ENCODE measurements at regions not wholly inside any gene's neighbourhood (a gene's known extent, or its start where the extent isn't known, plus 50 kb on each side); places are given as distances from the start of the nearest gene placed in this dataset.
"Not testable (repeated sequence)": the region's sequence is repeated elsewhere in the genome, so short reads cannot be mapped to it uniquely, and the experiment has no call there.

- not testable (repeated sequence) for H3K4me3 ChIP-seq (ENCODE audit: low read length in 2 of 2); DNase-seq (ENCODE audit: low read depth in 6 of 9, low spot score in 9 of 9); H3K27ac ChIP-seq (ENCODE audit: low read depth in 1 of 2, low read length in 1 of 2); H3K9me3 ChIP-seq (ENCODE audit: control insufficient read depth in 2 of 2, insufficient read depth in 1 of 2, low read length in 1 of 2); H3K4me1 ChIP-seq (ENCODE audit: control insufficient read depth in 2 of 2, insufficient read depth in 2 of 2, low read length in 2 of 2); H3K27me3 ChIP-seq (ENCODE audit: control insufficient read depth in 2 of 2, insufficient read depth in 1 of 2, low read length in 1 of 2); H3K36me3 ChIP-seq (ENCODE audit: control insufficient read depth in 2 of 2, insufficient read depth in 2 of 2, low read length in 1 of 2)
- WGBS: 97% methylated on average over 22 of the region's 22 CpGs
Observed at GRCh38 chr22:19662049-19662684, 52.1 kb upstream of the SEPTIN5 start.

- no peaks in the 10 kb centered on the region for H3K9me3 ChIP-seq (ENCODE audit: control insufficient read depth in 2 of 2, insufficient read depth in 1 of 2, low read length in 1 of 2)
- no peak for DNase-seq (ENCODE audit: low read depth in 6 of 9, low spot score in 9 of 9)
- H3K4me1 ChIP-seq (ENCODE audit: control insufficient read depth in 2 of 2, insufficient read depth in 2 of 2, low read length in 2 of 2): no peaks in the 10 kb centered on the region
- peaks cover 0 to 3% of the 10 kb centered on the region in 2 donors for H3K27me3 ChIP-seq (ENCODE audit: control insufficient read depth in 2 of 2, insufficient read depth in 1 of 2, low read length in 1 of 2)
- no peak overlapping the region for H3K27ac ChIP-seq (ENCODE audit: low read depth in 1 of 2, low read length in 1 of 2)
- no peaks in the 10 kb centered on the region for H3K36me3 ChIP-seq (ENCODE audit: control insufficient read depth in 2 of 2, insufficient read depth in 2 of 2, low read length in 1 of 2)
- WGBS: 24% methylated on average over 6 of the region's 6 CpGs
- no peak overlapping the region for H3K4me3 ChIP-seq (ENCODE audit: low read length in 2 of 2)
Observed at GRCh38 chr22:19663286-19663815, 51.0 kb upstream of the SEPTIN5 start.

- no peaks in the 10 kb centered on the region for H3K9me3 ChIP-seq (ENCODE audit: control insufficient read depth in 2 of 2, insufficient read depth in 1 of 2, low read length in 1 of 2)
- no peak for DNase-seq (ENCODE audit: low read depth in 6 of 9, low spot score in 9 of 9)
- peaks cover 0 to 3% of the 10 kb centered on the region in 2 donors for H3K27me3 ChIP-seq (ENCODE audit: control insufficient read depth in 2 of 2, insufficient read depth in 1 of 2, low read length in 1 of 2)
- no peaks in the 10 kb centered on the region for H3K36me3 ChIP-seq (ENCODE audit: control insufficient read depth in 2 of 2, insufficient read depth in 2 of 2, low read length in 1 of 2)
- no peaks in the 10 kb centered on the region for H3K4me1 ChIP-seq (ENCODE audit: control insufficient read depth in 2 of 2, insufficient read depth in 2 of 2, low read length in 2 of 2)
- no peak overlapping the region for H3K4me3 ChIP-seq (ENCODE audit: low read length in 2 of 2)
- WGBS: 85% methylated on average over 14 of the region's 14 CpGs
- no peak overlapping the region for H3K27ac ChIP-seq (ENCODE audit: low read depth in 1 of 2, low read length in 1 of 2)
Observed at GRCh38 chr22:19663821-19664355, 50.4 kb upstream of the SEPTIN5 start.

- DNase-seq (ENCODE audit: low read depth in 6 of 9, low spot score in 9 of 9): no peak
- 99% methylated on average over 2 of the region's 2 CpGs for WGBS
- Histone ChIP-seq H3K36me3 (ENCODE audit: control insufficient read depth in 2 of 2, insufficient read depth in 2 of 2, low read length in 1 of 2) (no peaks in the 10 kb centered on the region), H3K27ac (ENCODE audit: low read depth in 1 of 2, low read length in 1 of 2) (no peak overlapping the region), H3K9me3 (ENCODE audit: control insufficient read depth in 2 of 2, insufficient read depth in 1 of 2, low read length in 1 of 2) (no peaks in the 10 kb centered on the region), H3K4me1 (ENCODE audit: control insufficient read depth in 2 of 2, insufficient read depth in 2 of 2, low read length in 2 of 2) (no peaks in the 10 kb centered on the region), H3K4me3 (ENCODE audit: low read length in 2 of 2) (no peak overlapping the region), H3K27me3 (ENCODE audit: control insufficient read depth in 2 of 2, insufficient read depth in 1 of 2, low read length in 1 of 2) (peaks cover 0 to 3% of the 10 kb centered on the region in 2 donors)
Observed at GRCh38 chr22:19664406-19664805, 49.9 kb upstream of the SEPTIN5 start.

All from thymus (tissue), 11 donors.